GM12875 (cell line): ENCODE measurements at regions not wholly inside any gene's neighbourhood (a gene's known extent, or its start where the extent isn't known, plus 50 kb on each side); places are given as distances from the start of the nearest gene placed in this dataset.

Experiments
- H3K4me3 ChIP-seq: one replicate; pipeline ENCODE4 v1.5.1; 2011; ENCODE audit warnings: low read depth, low read length, control low read depth
- CTCF ChIP-seq: IDR thresholded peaks from 2 replicates; pipeline ENCODE4 v1.5.1; 2011; ENCODE audit warnings: low read depth, mild to moderate bottlenecking, control low read depth, inconsistent platforms, low read length, moderate library complexity, borderline replicate concordance; ENCODE audit not compliant: insufficient read depth

DNA sequence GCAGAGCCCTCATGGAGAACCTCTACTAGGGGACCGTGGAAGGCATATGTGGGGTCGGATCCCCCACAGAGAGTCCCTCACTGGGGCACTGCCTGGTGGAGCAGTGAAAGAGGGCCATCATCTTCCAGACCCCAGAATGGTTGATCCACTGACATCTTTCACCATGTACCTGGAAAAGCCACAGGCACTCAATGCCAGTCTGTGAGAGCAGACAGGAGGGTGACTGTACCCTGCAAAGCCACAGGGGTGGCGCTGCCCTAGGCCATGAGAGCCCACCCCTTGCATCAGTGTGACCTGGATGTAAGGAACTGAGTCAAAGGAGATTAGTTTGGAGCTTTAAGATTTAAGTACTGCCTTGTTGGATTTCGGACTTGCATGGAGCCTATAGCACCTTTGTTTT lies 1276.7 kb upstream of the PRMT6 start:
- H3K4me3 ChIP-seq = no peak overlapping the region

DNA sequence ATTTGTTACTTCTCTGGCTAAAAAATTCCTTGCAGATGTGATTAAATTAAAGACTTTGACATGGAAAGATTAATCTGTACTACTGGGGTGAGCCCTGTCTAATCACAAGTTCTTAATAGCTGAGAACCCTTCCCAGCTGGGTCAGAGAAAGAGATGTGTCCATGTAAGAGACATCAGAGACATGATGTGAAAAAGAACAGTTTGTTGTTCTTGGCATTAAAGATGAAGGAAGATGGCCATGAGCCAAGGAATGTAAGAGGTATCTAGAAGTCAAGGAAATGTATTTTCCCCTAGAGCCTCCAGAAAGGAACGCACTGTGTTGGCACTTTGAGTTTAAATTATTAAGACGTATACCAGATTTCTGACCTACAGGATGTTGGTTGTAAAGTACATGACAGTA lies 1271.5 kb upstream of the PRMT6 start:
- no peak overlapping the region for H3K4me3 ChIP-seq

More for the DNA sequence above, 1276.7 kb upstream of the PRMT6 start:
- no peak for TF ChIP-seq CTCF

GRCh38 chr1:105793536-105794146 lies 1262.8 kb upstream of the PRMT6 start:
- peak; percentile 52 for TF ChIP-seq CTCF
- no peak overlapping the region for H3K4me3 ChIP-seq

More for the DNA sequence above, 1271.5 kb upstream of the PRMT6 start:
- no peak for TF ChIP-seq CTCF

DNA sequence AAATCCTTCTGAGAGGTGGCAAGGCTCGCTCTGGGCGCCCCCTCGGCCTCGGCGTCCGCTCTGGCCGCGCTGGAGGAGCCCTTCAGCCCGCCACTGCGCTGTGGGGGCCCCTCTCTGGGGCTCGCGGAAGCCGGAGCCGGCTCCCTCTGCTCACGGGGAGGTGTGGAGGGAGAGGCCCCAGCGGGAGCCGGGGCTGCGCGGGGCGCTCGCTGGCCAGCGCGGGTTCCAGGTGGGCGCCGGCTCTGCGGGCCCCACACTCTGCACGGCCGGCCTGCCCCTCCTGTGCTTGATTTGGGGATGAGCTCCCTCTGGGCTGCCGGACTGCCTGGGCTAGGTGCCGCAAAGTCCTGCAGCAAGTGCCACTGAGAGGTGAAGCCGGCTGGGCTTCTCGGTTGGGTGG lies 1260.7 kb upstream of the PRMT6 start:
- no peak overlapping the region for H3K4me3 ChIP-seq
- no peak for TF ChIP-seq CTCF

- H3K4me3 ChIP-seq = no peak overlapping the region
- TF ChIP-seq CTCF = no peak
Measured at GRCh38 chr1:105830571-105831146, 1225.8 kb upstream of the PRMT6 start.

- TF ChIP-seq CTCF = no peak
Measured at GRCh38 chr1:105838071-105838470, 1218.4 kb upstream of the PRMT6 start.

GRCh38 chr1:105865546-105865945 lies 1190.9 kb upstream of the PRMT6 start:
- no peak overlapping the region for H3K4me3 ChIP-seq
- TF ChIP-seq CTCF = no peak

More at GRCh38 chr1:105838071-105838470, 1218.4 kb upstream of the PRMT6 start:
- H3K4me3 ChIP-seq = no peak overlapping the region
